CMK (cell line): ENCODE measurements at regions not wholly inside any gene's neighbourhood (a gene's known extent, or its start where the extent isn't known, plus 50 kb on each side); places are given as distances from the start of the nearest gene placed in this dataset.

Source experiments
- DNase-seq: peaks from one replicate; pipeline ENCODE4 v3.0.0-alpha.2; 2010; ENCODE audit warnings: low read depth

DNA sequence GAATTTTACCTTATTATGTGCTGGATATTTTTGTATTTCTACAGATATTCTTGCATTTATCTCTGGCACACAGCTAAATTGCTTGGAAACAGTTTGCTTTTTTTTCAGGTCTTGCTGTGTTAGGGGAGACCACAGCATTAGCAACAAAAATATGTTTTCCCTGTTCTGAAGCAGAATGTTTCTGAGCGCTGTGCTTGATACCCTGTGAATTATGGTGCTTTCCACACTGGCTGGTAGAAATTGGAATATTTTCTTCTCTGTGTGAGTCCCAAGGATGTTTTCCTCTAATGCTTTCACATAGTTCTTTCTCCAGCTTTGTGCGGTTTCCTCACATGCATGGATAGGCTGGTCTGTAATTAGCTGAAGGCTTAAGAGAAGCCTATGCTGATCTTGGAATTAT lies 651.6 kb upstream of the IGFBP3 start:
- DNase-seq = no peak

DNA sequence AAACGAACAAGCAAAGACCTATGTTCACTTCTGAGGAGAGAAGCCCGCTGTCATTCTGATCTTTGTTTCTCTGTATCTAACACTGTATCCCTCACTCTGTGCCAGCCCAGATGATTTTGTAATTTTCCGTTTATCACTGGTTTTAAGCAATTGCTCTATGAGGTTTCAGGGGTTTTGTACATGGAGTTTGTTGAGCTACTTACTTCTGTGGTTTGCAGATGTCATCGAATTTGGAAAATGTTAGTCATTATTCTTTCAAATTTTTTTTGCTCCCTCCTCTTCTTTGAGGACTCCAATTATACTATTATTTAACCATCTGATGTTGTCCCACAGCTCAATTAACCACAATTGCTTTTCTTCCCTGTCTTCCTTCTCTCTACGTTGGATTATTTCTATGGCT lies 650.9 kb upstream of the IGFBP3 start:
- DNase-seq = no peak

DNA sequence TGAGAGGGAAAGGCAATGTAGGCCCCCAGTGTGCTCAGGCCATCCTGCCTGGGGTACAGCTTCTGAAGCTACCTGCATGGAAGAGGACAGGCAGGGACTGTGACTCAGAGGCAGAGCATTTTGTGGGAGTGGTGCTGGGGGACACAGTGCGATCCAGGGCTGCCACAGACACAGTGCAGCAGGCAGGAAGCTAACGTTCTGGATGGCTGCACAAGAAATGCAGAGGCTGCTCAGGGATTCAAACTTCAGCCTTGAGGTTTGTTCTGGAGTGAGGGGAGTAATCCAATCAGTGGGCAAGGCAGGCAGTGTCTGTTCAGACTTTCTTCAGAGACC lies 648.0 kb upstream of the IGFBP3 start:
- no peak for DNase-seq

DNA sequence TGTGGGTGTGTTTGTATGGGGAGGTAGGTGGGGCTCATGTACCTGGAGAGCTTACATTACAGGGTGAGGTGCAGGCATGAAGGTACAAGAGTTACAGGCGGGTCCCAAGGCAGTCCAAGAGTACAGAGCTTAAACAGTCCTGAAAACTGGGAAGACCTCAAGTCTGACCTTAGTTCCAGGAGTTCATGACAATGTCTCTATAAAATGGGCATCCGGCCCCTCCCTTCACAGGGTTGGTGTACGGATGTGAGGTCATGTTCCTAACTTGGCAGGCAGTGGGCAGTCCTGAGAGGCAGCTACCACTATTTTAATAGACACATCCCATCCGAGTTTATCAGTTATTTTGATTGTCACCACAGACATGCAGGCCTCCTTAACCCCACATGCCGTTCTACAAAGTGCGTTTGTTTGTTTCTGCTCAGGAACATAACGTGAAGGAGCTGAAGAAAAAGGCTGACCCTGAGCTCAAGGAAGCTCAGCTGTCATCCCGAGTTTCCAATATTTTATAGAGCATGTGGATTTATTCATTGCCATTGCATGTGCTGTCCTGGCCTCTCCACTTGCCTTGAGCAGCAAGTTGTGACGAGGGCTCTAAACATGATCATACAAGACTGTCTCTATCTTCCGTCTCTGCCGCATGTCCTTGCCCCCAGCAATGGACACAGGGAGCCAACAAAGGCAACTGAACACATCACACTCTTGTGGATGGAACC lies 647.5 kb upstream of the IGFBP3 start:
- DNase-seq = no peak

DNA sequence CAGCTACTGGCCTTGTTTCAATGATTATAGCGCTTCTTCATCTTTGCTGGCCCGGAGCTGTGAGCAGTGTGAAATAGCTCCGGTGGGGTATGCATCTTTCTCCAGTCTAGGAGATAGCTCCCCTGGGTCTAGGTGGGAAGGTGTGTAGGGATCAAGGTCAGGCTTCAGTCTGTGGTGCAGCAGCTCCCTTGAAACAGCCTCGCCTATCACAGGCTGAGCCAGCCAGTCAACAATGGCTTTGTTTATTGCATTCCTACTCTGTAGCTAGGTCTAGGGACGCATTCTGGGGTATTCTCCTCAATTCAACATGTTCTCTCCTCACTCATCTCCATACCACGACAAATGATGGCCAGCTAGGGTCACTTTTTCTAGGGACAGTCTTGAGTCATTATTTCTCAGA lies 646.8 kb upstream of the IGFBP3 start:
- DNase-seq = no peak

DNA sequence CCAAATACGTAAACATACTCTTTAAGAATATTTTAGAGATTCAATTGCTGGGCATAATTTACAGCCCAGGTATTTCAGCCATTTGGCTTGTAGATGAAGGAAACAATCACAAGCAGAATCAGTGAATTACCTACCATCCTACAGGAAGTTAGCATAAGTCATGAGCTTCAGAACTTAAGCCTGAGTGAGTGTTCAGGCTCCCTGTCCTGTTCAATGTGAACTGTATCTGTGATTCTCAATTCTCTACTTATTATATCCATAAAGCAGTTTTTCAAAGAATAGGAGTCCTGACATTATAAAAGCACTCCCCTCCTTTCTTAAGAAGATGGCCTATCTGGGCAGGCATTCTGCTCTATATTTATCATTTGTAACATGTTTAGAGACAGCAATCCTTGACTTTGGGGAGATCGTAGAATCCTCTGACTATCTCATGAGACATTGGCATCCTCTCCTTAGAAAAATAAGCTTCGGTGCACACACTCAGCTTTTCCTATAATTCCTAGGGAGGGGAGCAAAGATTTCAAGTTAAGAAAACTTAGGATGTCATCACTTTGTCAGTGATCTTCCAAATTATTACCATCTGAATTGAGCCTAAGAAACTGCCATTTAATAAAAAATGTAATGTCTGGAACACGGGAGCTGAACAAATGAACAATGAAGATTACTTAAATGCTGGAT lies 645.2 kb upstream of the IGFBP3 start:
- no peak for DNase-seq

DNA sequence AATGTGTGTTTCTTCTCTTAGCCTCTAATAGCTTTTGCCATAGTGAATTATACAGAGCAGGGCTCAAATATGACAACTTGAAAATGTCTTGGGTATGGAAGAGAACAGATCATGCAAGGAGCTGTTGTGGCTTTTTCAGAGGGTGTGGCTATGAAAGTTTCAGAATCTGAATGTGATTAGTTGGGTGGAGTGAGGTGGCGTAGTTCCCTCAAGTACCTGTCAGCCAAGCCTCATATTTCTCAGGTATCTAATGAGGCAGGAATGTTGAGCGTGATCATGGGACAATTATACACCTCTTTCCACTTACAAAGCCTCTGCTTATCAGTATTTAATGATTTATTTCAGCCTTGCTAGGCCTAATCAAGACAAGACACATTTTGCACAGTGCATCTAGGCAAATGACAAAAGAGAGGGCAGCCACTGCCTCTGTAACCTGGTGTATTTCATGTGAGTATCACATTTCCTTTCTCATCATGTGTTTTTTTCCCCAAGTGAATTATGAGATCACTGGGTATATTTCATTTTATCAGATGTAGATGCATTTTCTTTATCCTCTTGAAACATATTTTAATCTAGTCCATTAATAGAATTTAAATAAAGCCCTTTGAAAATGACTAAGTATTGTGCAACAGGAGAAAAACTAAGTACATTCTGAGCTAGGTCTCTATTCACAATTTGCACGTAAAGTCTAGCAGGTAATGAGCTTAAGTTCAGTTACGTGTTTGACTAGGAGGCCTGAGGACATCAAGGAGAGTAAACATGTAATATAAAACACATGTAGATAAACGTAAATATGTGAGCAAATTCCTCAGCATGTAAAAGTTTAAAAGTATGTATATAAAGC lies 644.4 kb upstream of the IGFBP3 start:
- no peak for DNase-seq

DNA sequence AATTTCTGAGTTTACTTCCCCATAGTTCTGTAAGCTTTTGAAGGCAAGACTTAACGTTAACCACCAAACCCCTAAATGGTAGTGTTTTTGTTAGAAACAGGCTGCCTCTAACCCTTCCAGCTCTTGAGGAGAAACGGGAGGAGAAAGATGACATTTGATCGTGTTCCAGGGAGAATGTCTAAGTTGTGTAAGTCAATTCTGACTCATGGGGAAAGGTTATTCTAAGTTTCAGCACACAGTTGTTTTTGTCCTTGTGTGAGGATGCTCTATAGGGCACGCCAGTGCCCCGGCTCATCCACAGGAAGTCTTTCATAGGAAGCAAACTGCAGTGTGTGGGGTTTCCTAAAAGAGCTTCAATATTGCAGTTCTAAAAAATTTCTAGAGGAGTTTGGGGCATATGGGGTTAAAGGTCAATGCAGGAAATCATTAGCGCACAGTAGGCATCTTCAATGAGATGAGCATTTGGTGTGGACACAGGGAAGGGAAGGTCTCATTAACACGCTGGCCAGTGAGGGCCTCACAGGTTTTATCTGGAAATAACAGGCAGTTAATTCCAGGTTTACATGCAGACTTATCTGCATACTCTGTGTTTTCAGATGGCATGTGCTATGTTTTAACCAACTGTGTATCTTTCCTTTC lies 638.2 kb upstream of the IGFBP3 start:
- no peak for DNase-seq

DNA sequence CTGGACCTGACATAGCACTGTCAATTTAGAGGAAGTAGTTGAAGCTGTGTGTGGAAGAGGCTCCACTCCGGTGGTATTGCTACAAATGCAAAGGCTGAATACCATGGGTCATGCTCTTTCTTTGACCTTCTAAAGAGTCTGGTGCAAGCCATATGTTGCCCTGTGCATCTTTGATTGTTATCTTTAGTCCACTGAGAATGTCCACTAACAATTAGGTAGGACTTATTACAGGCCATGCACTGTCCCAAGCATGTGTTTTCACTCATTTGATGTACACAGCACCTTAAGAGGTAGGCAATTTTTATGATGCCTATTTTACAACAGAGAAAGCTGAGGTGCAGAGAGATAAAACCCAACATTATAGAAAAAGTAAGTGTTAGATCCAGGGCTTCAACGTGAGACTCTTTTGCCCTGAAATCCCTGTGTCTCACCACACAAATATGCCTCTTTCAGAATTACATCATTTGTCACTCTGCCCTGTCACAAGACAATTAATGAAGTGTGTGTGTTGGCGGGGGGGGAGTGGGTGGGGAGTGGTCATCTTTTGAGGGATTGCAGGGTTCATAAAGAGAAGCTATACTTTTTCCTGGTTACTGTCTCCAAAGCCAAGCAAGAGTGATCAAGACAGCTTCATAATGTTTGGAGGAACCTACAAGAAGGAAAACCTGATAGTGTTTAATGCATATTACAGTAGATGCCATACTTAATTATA lies 637.6 kb upstream of the IGFBP3 start:
- DNase-seq = no peak

DNA sequence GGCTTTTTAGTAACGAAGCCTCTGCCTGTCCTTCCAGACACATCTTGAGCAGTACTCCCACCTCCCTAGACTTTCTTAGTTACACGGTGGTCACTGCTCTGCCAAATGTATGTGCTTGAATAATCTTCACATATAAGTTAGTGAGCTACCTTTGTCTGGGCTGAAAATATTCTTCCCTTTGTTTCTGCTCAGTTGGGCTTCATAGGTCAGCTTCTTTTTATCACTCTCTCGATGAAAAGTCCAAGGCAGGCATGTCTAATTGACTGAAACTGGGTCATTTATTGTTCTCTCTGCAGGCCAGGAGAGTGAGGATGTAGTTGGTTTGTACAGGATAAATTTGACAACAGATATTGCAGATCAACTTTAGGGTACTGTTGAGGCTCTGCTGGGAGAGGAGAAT lies 636.7 kb upstream of the IGFBP3 start:
- no peak for DNase-seq

DNA sequence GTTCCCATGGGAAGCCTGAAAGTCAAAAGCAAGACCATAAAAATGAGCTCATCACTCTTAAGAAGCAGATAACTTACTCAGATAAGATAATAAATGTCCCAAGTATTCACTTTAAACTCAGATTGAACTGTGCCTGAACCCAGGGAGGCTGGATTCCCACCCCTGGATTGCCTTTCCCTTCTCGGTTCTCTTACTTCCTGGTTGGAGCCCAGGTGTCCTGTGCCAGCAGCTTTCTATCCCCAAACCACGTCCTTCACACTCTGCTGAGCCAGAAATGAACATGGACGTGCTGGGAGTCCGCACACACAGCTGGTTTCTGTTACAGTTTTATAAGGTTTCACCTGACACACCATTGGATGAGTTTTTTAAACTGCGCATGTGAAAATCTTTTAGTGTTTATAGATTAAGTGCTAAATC lies 636.2 kb upstream of the IGFBP3 start:
- DNase-seq = no peak

DNA sequence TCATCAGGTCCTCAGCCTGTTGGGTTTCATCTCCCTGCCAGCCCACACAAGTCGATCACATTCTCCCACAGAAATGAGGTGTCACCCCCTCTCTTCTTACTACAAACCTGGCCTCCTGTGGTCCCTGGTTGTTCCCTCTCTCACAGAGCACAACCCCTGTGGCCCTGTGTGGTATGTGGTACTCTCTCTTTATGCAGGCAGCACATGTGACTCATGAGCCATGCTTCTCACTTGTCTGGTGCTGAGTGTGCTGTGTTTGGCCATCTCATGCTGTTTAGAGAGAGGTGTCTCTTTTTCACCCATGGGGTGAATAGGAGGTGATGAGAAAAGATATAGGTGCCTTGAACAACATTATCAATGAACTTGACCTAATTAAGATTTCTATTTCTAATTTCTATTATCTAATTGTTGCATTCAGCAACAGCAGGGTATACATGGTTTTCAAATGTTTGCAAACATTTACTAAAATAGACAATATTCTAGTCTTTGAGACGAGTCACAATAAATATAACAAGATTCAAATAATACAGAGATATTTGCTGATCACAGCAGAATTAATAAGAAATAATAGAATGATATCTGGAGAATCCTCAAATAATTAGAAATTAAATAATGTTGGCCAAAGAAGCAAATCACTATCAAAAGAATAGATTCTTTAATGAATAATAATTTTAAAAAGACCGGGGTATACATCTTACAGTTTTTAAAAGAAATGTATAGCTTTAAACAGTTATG lies 633.8 kb upstream of the IGFBP3 start:
- DNase-seq = no peak

DNA sequence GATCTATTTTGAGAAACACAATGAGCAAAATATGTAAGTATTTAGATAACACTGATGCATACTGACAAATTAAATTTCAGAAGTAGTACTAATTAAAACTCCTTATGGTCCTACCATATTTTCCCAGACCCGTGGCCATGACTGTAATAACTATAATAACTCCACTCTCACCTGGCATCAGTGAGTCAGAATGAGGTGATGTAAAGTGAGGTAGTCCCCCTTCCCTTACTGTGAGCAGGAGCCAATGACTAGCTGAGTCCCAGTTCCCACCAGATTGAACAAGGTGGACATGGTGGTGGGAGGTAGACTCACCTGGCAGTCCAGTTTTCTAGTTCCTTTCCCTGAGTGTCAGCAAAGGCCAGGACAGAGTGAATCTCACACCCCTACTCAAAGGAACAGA lies 630.5 kb upstream of the IGFBP3 start:
- no peak for DNase-seq

DNA sequence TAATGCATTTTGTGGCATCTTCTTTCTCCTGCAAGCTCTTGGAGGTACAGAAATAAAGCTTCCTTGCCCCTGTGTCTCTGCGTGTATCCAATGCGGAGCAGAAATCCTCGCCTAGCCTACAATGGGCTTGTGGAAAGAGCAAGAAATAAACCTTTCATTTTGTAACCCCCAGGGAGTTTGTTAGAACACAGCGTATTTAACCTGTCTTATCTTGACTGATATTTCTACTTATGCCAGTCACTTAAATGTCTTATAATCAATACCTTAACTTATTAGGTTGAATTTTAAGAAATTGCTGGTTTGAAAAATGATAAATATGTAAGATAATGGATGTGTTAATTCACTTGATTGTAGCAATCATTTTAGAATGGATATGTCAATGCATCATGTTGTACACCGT lies 629.8 kb upstream of the IGFBP3 start:
- no peak for DNase-seq

DNA sequence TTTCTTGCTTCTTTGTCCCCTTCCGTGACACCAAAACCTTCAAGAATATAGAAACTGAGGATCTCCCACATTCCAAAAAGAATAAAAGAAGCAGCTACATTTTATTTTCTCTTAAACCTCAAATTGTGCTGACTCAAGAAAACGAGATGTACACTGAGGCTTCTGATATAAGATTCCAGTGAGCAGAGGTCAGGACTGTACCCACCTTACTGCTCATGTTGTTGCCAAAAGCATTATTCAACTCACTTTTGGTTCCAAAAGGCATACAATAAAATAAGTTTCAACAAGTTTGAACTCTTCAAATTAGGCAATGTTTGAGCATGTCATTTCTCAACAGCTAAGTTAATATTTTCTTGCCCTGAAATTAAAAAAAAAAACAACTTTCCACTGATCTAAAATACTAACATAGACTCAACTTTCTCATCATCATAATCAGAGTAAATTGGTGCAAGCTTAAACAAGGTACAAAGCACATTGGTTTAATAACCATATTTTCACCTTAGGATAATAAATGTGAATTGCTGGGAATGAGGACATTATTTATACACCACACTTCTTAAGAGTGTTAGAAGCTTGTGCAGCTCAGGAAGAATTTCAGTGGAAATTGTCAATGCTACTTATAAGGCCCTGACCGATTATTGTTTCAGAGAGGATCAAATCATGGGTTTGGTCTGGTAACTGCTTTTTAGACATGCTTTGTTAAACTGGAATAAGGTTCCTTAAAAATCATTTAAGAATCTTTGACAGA lies 629.0 kb upstream of the IGFBP3 start:
- no peak for DNase-seq

DNA sequence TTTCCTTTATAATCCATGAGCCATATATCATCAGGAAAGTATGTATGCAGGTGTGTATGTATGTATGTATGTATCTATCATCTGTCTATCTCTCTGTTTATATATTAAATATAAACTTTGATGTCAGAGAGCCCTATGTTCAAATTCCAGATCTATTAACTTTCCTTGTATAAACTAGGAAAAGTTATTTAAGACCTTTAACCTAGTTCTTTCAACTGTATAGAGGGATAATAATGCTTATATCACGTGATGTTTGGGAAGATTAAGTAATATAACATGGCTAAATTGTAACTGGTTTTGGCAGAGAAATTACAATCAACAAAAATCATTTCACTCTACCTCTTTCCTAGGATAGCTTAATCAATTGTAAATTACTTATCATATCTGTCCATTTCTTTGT lies 628.3 kb upstream of the IGFBP3 start:
- no peak for DNase-seq

DNA sequence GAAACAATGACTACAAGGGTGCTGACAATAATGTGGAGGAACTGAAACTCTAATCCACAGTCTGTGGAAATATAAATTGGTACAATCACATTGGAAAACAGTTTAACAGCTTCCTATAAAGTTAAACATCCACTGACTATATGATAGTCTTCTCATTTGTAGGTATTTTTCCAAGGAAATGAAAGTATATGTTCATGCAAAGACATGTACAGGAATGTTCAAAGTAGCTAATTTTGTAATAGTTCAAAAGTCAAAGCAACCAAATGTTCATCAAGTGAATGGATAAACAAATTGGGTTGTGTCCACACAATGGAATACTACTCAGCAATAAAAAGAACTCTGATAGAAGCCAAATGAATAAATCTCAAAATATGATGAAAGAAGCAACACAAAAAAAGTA lies 626.0 kb upstream of the IGFBP3 start:
- no peak for DNase-seq

DNA sequence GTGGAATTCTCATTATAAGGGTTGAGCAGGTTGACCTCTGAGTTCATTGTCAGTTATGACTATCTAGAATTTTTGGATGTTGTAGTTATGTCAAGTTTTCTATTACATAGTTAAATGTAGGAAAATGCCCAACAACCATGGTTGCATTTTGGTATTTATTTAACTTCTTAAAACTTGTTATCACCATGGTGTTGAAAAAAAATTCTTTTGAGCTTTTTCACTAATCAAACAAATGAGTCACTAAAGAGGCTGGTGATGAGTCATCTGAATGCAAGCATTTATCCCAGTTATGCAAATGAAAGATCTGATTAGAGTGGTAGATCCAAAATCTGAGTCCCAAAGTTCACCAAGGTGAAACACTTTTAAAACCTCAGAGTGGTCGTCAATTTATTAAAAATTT lies 624.7 kb upstream of the IGFBP3 start:
- no peak for DNase-seq

DNA sequence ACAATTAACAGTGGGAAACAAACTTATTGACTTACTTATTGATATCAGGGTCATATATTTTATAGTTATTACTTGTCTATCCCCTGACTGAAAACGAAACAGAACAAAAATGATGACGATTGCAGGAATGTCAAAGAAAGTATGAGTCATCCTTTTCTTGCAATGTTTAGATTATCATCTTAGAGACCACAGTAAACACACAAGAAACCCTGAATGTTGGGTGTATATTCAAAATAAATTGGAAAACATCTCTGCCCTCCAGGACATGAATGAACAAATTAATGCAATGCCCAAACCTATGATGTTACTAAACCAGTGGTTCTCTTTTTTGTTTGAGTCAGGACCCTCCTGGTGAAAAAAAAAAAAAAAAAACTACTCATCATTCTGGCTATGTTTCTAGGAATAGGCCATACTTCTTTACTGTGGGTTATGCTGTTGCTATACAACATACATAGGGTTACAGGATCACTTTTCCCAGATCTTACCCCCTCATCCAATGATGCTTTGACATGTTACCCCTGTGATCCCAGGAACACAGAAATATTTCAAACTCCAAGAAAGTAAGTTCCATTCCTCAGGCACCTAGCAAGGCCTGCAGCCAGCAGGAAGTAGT lies 623.4 kb upstream of the IGFBP3 start:
- DNase-seq = no peak

DNA sequence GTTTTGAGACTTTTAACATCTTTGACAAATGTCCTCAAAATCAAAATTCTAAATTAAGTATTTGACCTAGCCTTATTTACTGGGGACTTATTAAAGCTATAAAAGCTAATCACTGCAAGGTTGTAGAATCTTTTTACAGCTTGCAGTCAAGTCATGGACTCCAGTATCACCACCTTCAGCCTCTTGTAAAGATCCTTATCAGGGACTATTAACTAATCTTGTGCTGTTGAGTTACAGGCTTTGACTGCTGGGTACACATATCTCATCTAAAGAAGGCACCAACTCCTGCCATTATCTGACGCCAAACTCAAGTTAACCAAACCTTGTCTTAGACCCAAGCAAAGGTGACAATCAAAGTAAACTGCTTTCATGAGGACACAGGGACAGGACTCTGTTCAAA lies 621.0 kb upstream of the IGFBP3 start:
- no peak for DNase-seq
